H1 (cell line): ENCODE measurements at regions not wholly inside any gene's neighbourhood (a gene's known extent, or its start where the extent isn't known, plus 50 kb on each side); places are given as distances from the start of the nearest gene placed in this dataset.
A peak's percentile ranks its signal among the peaks of the same experiment; 100 is the strongest.

ENCODE experiments used
- CTCF ChIA-PET: fragments of 300-600 bp; sonication (Branson Sonifier 250); formaldehyde crosslinking; loops from one replicate; lab custom pipeline; 2021; ENCODE audit not compliant: partially characterized antibody; lab: Charles Lee
- POLR2A ChIA-PET: fragments of 300-600 bp; sonication (Branson Sonifier 250); formaldehyde crosslinking; loops from one replicate; lab custom pipeline; 2021; ENCODE audit warnings: inconsistent platforms; ENCODE audit not compliant: partially characterized antibody; lab: Charles Lee
- DNase-seq, 2 experiments: peaks; one replicate each; pipeline versions ENCODE4 v3.0.0 to v3.0.0-alpha.2; 2010 to 2022; ENCODE audit warnings: low spot score in 2 of 2, low read depth in 1 of 2, mixed read lengths in 1 of 2
- FAIRE-seq: peaks from 2 replicates; lab custom pipeline; 2011; peaks lifted over from hg19 to GRCh38; lab: Jason Lieb, UNC
- H2AFZ ChIP-seq: 2 replicates; pipeline ENCODE4 v1.8.1; 2012; ENCODE audit warnings: low read length, inconsistent platforms
- H2AK5ac ChIP-seq: 2 replicates; pipeline ENCODE4 v1.6.1; 2013; ENCODE audit warnings: low read depth, low read length
- H2BK120ac ChIP-seq: replicated peaks from 2 replicates; pipeline ENCODE3; 2013; ENCODE audit warnings: low read depth, low read length, inconsistent platforms
- H2BK12ac ChIP-seq: 2 replicates; pipeline ENCODE4 v1.6.1; 2013; ENCODE audit warnings: low read depth, low read length
- H2BK15ac ChIP-seq: 2 replicates; pipeline ENCODE4 v1.6.1; 2013; ENCODE audit warnings: low read length
- H2BK20ac ChIP-seq: 2 replicates; pipeline ENCODE4 v1.6.1; 2013; ENCODE audit warnings: low read length
- H2BK5ac ChIP-seq: 2 replicates; pipeline ENCODE4 v1.6.1; 2013; ENCODE audit warnings: low read depth, low read length
- H3K14ac ChIP-seq: 2 replicates; pipeline ENCODE4 v1.6.1; 2013; ENCODE audit warnings: inconsistent platforms; ENCODE audit not compliant: insufficient read length
- H3K18ac ChIP-seq: 2 replicates; pipeline ENCODE4 v1.6.1; 2013; ENCODE audit warnings: low read length; ENCODE audit errors: extremely low read depth
- H3K23ac ChIP-seq: 2 replicates; pipeline ENCODE4 v1.6.1; 2013; ENCODE audit warnings: inconsistent platforms; ENCODE audit not compliant: insufficient read length
- H3K23me2 ChIP-seq: 2 replicates; pipeline ENCODE4 v1.6.1; 2013; ENCODE audit warnings: low read depth, low read length
- H3K27ac ChIP-seq: 2 replicates; pipeline ENCODE4 v1.6.1; 2011; ENCODE audit warnings: low read depth, low read length, inconsistent platforms
- H3K27me3 ChIP-seq, 4 experiments: replicated peaks in 1 of 4; 1 replicate in 1 of 4; 2 replicates in 3 of 4; pipeline versions ENCODE4 v1.6.1 to v1.8.1; 2011 to 2013; ENCODE audit warnings: low read length in 3 of 4, mild to moderate bottlenecking in 3 of 4, inconsistent platforms in 2 of 4, mixed read lengths in 2 of 4, moderate library complexity in 1 of 4; ENCODE audit not compliant: control insufficient read depth in 3 of 4, insufficient read depth in 3 of 4; ENCODE audit errors: extremely low read depth in 1 of 4
- H3K36me3 ChIP-seq, 4 experiments: 2 replicates each; pipeline versions ENCODE4 v1.6.1 to v1.8.1; 2011 to 2013; ENCODE audit warnings: mild to moderate bottlenecking in 4 of 4, low read length in 3 of 4, moderate library complexity in 2 of 4, control low read depth in 1 of 4, inconsistent platforms in 1 of 4; ENCODE audit not compliant: insufficient read depth in 4 of 4, control insufficient read depth in 2 of 4
- H3K4ac ChIP-seq: replicated peaks from 2 replicates; pipeline ENCODE3; 2013; ENCODE audit warnings: low read length, low read depth, mixed read lengths, inconsistent platforms; ENCODE audit not compliant: insufficient read length
- H3K4me1 ChIP-seq, 4 experiments: replicated peaks in 1 of 4; 1 replicate in 1 of 4; 2 replicates in 3 of 4; pipeline versions ENCODE4 v1.6.1 to v1.8.1; 2011 to 2013; ENCODE audit warnings: low read length in 3 of 4, inconsistent platforms in 2 of 4, mixed read lengths in 1 of 4; ENCODE audit not compliant: insufficient read depth in 4 of 4, control insufficient read depth in 3 of 4
- H3K4me2 ChIP-seq, 2 experiments: 2 replicates each; pipeline versions ENCODE4 v1.6.1 to v1.8.1; 2011 to 2013; ENCODE audit warnings: low read depth in 2 of 2, low read length in 2 of 2, control low read depth in 1 of 2, inconsistent platforms in 1 of 2, mild to moderate bottlenecking in 1 of 2; ENCODE audit not compliant: insufficient read depth in 1 of 2
- H3K4me3 ChIP-seq, 4 experiments: fragments of 200-600, 300-600 bp in 1 of 4; sonication (generic), shearing (Covaris generic), sonication (Bioruptor Twin) in 1 of 4; 2 replicates each; pipeline versions ENCODE4 v1.5.1 to v1.8.1; 2011 to 2016; ENCODE audit warnings: low read length in 4 of 4, low read depth in 3 of 4, control low read depth in 2 of 4, inconsistent platforms in 2 of 4, mild to moderate bottlenecking in 2 of 4, mixed read lengths in 1 of 4, moderate library complexity in 1 of 4; ENCODE audit not compliant: insufficient read depth in 2 of 4; ENCODE audit errors: extremely low read depth in 1 of 4
- H3K56ac ChIP-seq: replicated peaks from 2 replicates; pipeline ENCODE3; 2013; ENCODE audit warnings: low read depth, mild to moderate bottlenecking, mixed read lengths, low read length, inconsistent platforms; ENCODE audit not compliant: insufficient read length
- H3K79me1 ChIP-seq: 2 replicates; pipeline ENCODE4 v1.6.1; 2013; ENCODE audit warnings: low read depth, low read length, control low read depth
- H3K79me2 ChIP-seq, 2 experiments: 2 replicates each; pipeline versions ENCODE4 v1.6.1 to v1.8.1; 2012 to 2013; ENCODE audit warnings: low read length in 2 of 2, mild to moderate bottlenecking in 2 of 2, inconsistent platforms in 1 of 2; ENCODE audit not compliant: insufficient read depth in 2 of 2, control insufficient read depth in 1 of 2
- H3K9ac ChIP-seq, 4 experiments: replicated peaks in 1 of 4; 1 replicate in 1 of 4; 2 replicates in 3 of 4; pipeline versions ENCODE4 v1.6.1 to v1.8.1; 2011 to 2013; ENCODE audit warnings: low read depth in 3 of 4, low read length in 3 of 4, control low read depth in 2 of 4, mild to moderate bottlenecking in 2 of 4, moderate library complexity in 2 of 4, inconsistent platforms in 1 of 4; ENCODE audit errors: extremely low read depth in 1 of 4
- H3K9me3 ChIP-seq, 2 experiments: 2 replicates each; pipeline versions ENCODE4 v1.6.1 to v1.8.1; 2012 to 2013; ENCODE audit warnings: mild to moderate bottlenecking in 2 of 2, moderate library complexity in 2 of 2, control low read depth in 1 of 2, inconsistent platforms in 1 of 2, low read depth in 1 of 2, low read length in 1 of 2, mixed read lengths in 1 of 2; ENCODE audit not compliant: insufficient read depth in 2 of 2
- H4K20me1 ChIP-seq, 2 experiments: replicated peaks in 1 of 2; 2 replicates each; pipeline versions ENCODE3 to v1.8.1; 2011 to 2013; ENCODE audit warnings: inconsistent platforms in 2 of 2, low read length in 2 of 2, mild to moderate bottlenecking in 1 of 2; ENCODE audit not compliant: insufficient read depth in 2 of 2, control insufficient read depth in 1 of 2
- H4K5ac ChIP-seq: 2 replicates; pipeline ENCODE4 v1.6.1; 2013; ENCODE audit warnings: low read length, low read depth, mixed read lengths, inconsistent platforms; ENCODE audit not compliant: insufficient read length
- H4K8ac ChIP-seq: 2 replicates; pipeline ENCODE4 v1.8.0; 2013; ENCODE audit warnings: mild to moderate bottlenecking, moderate library complexity, low read length, inconsistent platforms; ENCODE audit not compliant: insufficient read depth; ENCODE audit errors: extremely low read depth
- H4K91ac ChIP-seq: replicated peaks from 2 replicates; pipeline ENCODE3; 2013; ENCODE audit warnings: low read length, mixed read lengths, inconsistent platforms; ENCODE audit not compliant: insufficient read length
- BACH1 ChIP-seq: IDR thresholded peaks from 2 replicates; pipeline ENCODE4 v1.6.1; 2012; ENCODE audit warnings: low read length, improper control_type of control experiment
- CBX5 ChIP-seq: fragments of 300-800, 300-1000 bp; sonication (generic); IDR thresholded peaks from 2 replicates; pipeline ENCODE4 v1.7.1; 2016; ENCODE audit warnings: antibody characterized with exemption, low read length, low read depth
- CEBPB ChIP-seq: IDR thresholded peaks from 2 replicates; pipeline ENCODE4 v1.6.1; 2012; ENCODE audit warnings: low read depth, low read length
- RAD21 ChIP-seq, 2 experiments: IDR thresholded peaks in 1 of 2; conservative IDR thresholded peaks in 1 of 2; 2 replicates each; pipeline ENCODE4 v1.6.1; 2011; ENCODE audit warnings: low read depth in 2 of 2, low read length in 2 of 2, improper control_type of control experiment in 1 of 2, inconsistent platforms in 1 of 2, mild to moderate bottlenecking in 1 of 2, moderate library complexity in 1 of 2
- WGBS, 2 experiments: shearing (Covaris generic) in 1 of 2; methylation state at CpG; one replicate each; pipeline versions ENCODE4 v1.1.6 to v1.1.7; 2013 to 2015; ENCODE audit warnings: low lambda C conversion rate in 2 of 2, mixed read lengths in 2 of 2, inconsistent platforms in 1 of 2, low coverage in 1 of 2, missing lambda C conversion rate in 1 of 2; ENCODE audit not compliant: insufficient replicate concordance in 2 of 2, insufficient coverage in 1 of 2, insufficient read length in 1 of 2; ENCODE audit errors: extremely low coverage in 1 of 2, missing lambda C conversion rate in 1 of 2; 5-methylcytosine and 5-hydroxymethylcytosine counted together
- TF ChIP-seq, protein P1 (sequence below): IDR thresholded peaks from 2 replicates; pipeline ENCODE4 v1.6.1; 2012; ENCODE audit warnings: inconsistent platforms
- TF ChIP-seq, protein P2 (sequence below), 3 experiments: IDR thresholded peaks; 1 replicate in 2 of 3; 2 replicates in 1 of 3; pipeline versions ENCODE4 v1.5.1 to v1.6.1; 2011; ENCODE audit warnings: low read length in 3 of 3, mild to moderate bottlenecking in 3 of 3, inconsistent platforms in 2 of 3, low read depth in 1 of 3, moderate library complexity in 1 of 3; ENCODE audit not compliant: insufficient read depth in 1 of 3; ENCODE audit errors: control extremely low read depth in 1 of 3

DNA sequence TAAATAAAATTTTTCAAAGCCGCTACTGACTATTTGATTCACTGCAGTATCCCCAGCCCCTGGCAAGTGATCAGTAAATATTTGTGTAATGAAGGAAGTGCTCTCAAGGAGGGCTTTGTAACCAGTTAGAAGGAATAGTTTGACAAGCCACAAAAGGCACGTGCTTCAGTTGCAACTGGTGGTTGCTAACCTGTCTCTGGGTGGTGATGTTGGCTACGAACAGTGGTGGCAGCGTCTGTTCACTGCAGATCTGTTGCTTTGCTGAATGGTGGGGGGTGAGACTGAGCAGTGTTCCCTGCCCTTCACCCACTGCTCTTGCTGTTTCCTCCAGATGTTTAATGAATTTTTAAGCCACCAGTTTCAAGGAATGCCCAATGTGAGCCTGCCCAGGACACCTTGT lies 73.9 kb upstream of the SIX2 start:
- H3K4ac ChIP-seq = no peak overlapping the region
- no peaks in the 10 kb centered on the region for H3K79me2 ChIP-seq
- no peaks in the 10 kb centered on the region for H3K23me2 ChIP-seq
- no peak overlapping the region for H2BK15ac ChIP-seq
- DNase-seq = no peak
- H4K5ac ChIP-seq = no peak overlapping the region
- no peaks in the 10 kb centered on the region for H3K9me3 ChIP-seq
- ChIA-PET POLR2A (interaction anchor here (0.7 kb wide), 1 partner anchor 13 kb away, joined by 3 read pairs; no protein-coding TSS in a partner anchor), CTCF (interaction anchor here (1.0 kb wide), 1 partner anchor 10 kb away, joined by 4 read pairs; no protein-coding TSS in a partner anchor)
- no peaks in the 10 kb centered on the region for H3K27me3 ChIP-seq
- H3K14ac ChIP-seq = no peak overlapping the region
- no peak overlapping the region for H3K23ac ChIP-seq
- H3K79me1 ChIP-seq = no peaks in the 10 kb centered on the region
- no peak overlapping the region for H2AK5ac ChIP-seq
- H2BK120ac ChIP-seq = no peak overlapping the region
- H3K9ac ChIP-seq = no peak overlapping the region
- H2BK12ac ChIP-seq = no peak overlapping the region
- H2BK5ac ChIP-seq = no peak overlapping the region
- no peak overlapping the region for H3K4me3 ChIP-seq
- H4K8ac ChIP-seq = no peak overlapping the region
- no peak overlapping the region for H3K4me2 ChIP-seq
- no peak overlapping the region for H3K18ac ChIP-seq
- no peak overlapping the region for H4K91ac ChIP-seq
- H3K56ac ChIP-seq = no peak overlapping the region
- no peaks in the 10 kb centered on the region for H3K36me3 ChIP-seq
- H2BK20ac ChIP-seq = 0 out of 2 replicates have a peak overlapping the region, but pooled peaks have one; percentile 6
- H3K4me1 ChIP-seq = no peaks in the 10 kb centered on the region
- no peaks in the 10 kb centered on the region for H4K20me1 ChIP-seq
- no peak overlapping the region for H2AFZ ChIP-seq
- no peak for FAIRE-seq
- 85% methylated on average over 4 of the region's 4 CpGs; no CpG with 5 or more reads in 1 of the 2 experiments for WGBS, 2 experiments
- TF ChIP-seq CBX5 = no peak
- TF ChIP-seq BACH1 = no peak
- TF ChIP-seq, protein P1, sequence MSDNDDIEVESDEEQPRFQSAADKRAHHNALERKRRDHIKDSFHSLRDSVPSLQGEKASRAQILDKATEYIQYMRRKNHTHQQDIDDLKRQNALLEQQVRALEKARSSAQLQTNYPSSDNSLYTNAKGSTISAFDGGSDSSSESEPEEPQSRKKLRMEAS = 0 out of 2 replicates have a peak, but pooled peaks have one; percentile 26
- TF ChIP-seq RAD21 (IDR thresholded peaks at IDR 0.05 in 1 of 2, conservative IDR thresholded peaks at IDR 0.05 in 1 of 2; ENCODE audit: low read depth in 2 of 2, low read length in 2 of 2) = peak; percentile 36 to 44
- TF ChIP-seq, protein P2, sequence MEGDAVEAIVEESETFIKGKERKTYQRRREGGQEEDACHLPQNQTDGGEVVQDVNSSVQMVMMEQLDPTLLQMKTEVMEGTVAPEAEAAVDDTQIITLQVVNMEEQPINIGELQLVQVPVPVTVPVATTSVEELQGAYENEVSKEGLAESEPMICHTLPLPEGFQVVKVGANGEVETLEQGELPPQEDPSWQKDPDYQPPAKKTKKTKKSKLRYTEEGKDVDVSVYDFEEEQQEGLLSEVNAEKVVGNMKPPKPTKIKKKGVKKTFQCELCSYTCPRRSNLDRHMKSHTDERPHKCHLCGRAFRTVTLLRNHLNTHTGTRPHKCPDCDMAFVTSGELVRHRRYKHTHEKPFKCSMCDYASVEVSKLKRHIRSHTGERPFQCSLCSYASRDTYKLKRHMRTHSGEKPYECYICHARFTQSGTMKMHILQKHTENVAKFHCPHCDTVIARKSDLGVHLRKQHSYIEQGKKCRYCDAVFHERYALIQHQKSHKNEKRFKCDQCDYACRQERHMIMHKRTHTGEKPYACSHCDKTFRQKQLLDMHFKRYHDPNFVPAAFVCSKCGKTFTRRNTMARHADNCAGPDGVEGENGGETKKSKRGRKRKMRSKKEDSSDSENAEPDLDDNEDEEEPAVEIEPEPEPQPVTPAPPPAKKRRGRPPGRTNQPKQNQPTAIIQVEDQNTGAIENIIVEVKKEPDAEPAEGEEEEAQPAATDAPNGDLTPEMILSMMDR (IDR thresholded peaks at IDR 0.05; ENCODE audit: control extremely low read depth in 1 of 3, insufficient read depth in 1 of 3, low read depth in 1 of 3, low read length in 3 of 3) = peak in 2 of 3 experiments; percentile 12 to 32; a peak in 2 of 4 replicates
- no peak for TF ChIP-seq CEBPB
- H3K27ac ChIP-seq = no peak overlapping the region
